DMS153 treated with DMSO at 0.1 percent for 48 hours (cell line): ENCODE measurements at regions not wholly inside any gene's neighbourhood (a gene's known extent, or its start where the extent isn't known, plus 50 kb on each side); places are given as distances from the start of the nearest gene placed in this dataset.

ENCODE experiments used
- DNase-seq: peaks from one replicate; lab custom pipeline; 2025; ENCODE audit not compliant: unreplicated experiment; lab: John Stamatoyannopoulos, UW

- DNase-seq: no peak
Measured at GRCh38 chr5:20680718-20681302, 692.8 kb upstream of the CDH18 start.

GRCh38 chr5:20678814-20679298 lies 690.9 kb upstream of the CDH18 start:
- no peak for DNase-seq

- DNase-seq: no peak
Measured at GRCh38 chr5:20678386-20678785, 690.4 kb upstream of the CDH18 start.

GRCh38 chr5:20660588-20660987 lies 672.6 kb upstream of the CDH18 start:
- no peak for DNase-seq

- DNase-seq: no peak
Measured at GRCh38 chr5:20656262-20656661, 668.3 kb upstream of the CDH18 start.

GRCh38 chr5:20655211-20655610 lies 667.2 kb upstream of the CDH18 start:
- no peak for DNase-seq

GRCh38 chr5:20654746-20655145 lies 666.7 kb upstream of the CDH18 start:
- no peak for DNase-seq

GRCh38 chr5:20654033-20654432 lies 666.0 kb upstream of the CDH18 start:
- no peak for DNase-seq

- DNase-seq: no peak
Measured at GRCh38 chr5:20649966-20650365, 662.0 kb upstream of the CDH18 start.

GRCh38 chr5:20648981-20649380 lies 661.0 kb upstream of the CDH18 start:
- DNase-seq: no peak

- DNase-seq: no peak
Measured at GRCh38 chr5:20636686-20637085, 648.7 kb upstream of the CDH18 start.

GRCh38 chr5:20619591-20619990 lies 631.6 kb upstream of the CDH18 start:
- no peak for DNase-seq

GRCh38 chr5:20618340-20618739 lies 630.3 kb upstream of the CDH18 start:
- DNase-seq: no peak

- no peak for DNase-seq
Measured at GRCh38 chr5:20617841-20618240, 629.8 kb upstream of the CDH18 start.

GRCh38 chr5:20615888-20616563 lies 628.0 kb upstream of the CDH18 start:
- DNase-seq: no peak

GRCh38 chr5:20611620-20612019 lies 623.6 kb upstream of the CDH18 start:
- DNase-seq: no peak

GRCh38 chr5:20610681-20611080 lies 622.7 kb upstream of the CDH18 start:
- peak; percentile 87 for DNase-seq

- no peak for DNase-seq
Measured at GRCh38 chr5:20609126-20609525, 621.1 kb upstream of the CDH18 start.

GRCh38 chr5:20608567-20608966 lies 620.6 kb upstream of the CDH18 start:
- DNase-seq: no peak

GRCh38 chr5:20605732-20606525 lies 617.9 kb upstream of the CDH18 start:
- no peak for DNase-seq

GRCh38 chr5:20604992-20605391 lies 617.0 kb upstream of the CDH18 start:
- no peak for DNase-seq

GRCh38 chr5:20601678-20602100 lies 613.7 kb upstream of the CDH18 start:
- peak; percentile 81 for DNase-seq
